ENCODE measurements at regions not wholly inside any gene's neighbourhood (a gene's known extent, or its start where the extent isn't known, plus 50 kb on each side); places are given as distances from the start of the nearest gene placed in this dataset.
A peak's percentile ranks its signal among the peaks of the same experiment; 100 is the strongest.

GRCh38 chr22:27327981-27328721 is 473.4 kb downstream of the MN1 start:
- DNase-seq: no peak
- no peak overlapping the region for H3K4me3 ChIP-seq
- no peaks in the 10 kb centered on the region for H3K4me1 ChIP-seq
- no peaks in the 10 kb centered on the region for H3K36me3 ChIP-seq
- H3K27ac ChIP-seq (replicated peaks): no peak overlapping the region
- H3K9me3 ChIP-seq (replicated peaks): peaks cover 4% of the 10 kb centered on the region
- TF ChIP-seq CTCF (IDR thresholded peaks at IDR 0.05; ENCODE audit: borderline replicate concordance): no peak
- intact Hi-C loops (cut with micrococcal nuclease): no loop called here
- peaks cover 77% of the 10 kb centered on the region for H3K27me3 ChIP-seq (ENCODE audit: low read depth)

DNA sequence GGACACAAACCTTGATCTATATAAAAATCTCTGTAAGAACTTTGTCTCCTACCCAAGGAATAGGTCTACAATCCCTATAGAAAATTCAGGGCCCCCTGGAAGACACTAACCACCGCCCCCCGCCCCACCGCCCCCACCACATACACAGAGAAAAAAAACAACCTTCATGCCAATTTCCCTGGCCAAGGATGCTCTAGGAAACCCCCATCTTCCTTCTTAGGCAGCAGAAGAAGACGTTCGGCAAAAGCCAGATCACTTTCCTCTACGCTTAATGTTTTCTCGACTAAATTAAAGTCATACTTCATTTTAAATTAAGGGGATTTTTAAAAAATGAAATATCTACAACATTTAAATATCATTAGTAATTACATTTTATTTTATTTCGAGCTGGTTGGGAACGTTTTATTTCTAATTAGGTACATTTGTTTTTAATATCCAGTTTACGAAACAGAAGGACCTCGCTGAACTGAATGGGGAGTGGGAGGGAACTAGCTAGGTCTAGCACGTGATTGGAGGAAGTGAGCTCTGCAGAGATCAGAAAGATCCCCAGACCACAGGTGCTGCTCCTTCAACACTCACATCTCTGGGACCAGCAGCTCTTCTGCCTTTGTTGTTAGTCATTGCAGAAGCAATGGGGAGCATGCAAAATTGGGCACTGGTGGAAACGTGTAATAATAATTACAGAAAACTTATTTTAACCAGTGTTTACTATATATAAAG is 472.3 kb downstream of the MN1 start:
- DNase-seq: no peak
- intact Hi-C loops (cut with micrococcal nuclease): no loop called here
- Histone ChIP-seq H3K27ac (replicated peaks) (no peak overlapping the region), H3K9me3 (replicated peaks) (peaks cover 6% of the 10 kb centered on the region), H3K36me3 (no peaks in the 10 kb centered on the region), H3K27me3 (ENCODE audit: low read depth) (peaks cover 77% of the 10 kb centered on the region), H3K4me1 (no peaks in the 10 kb centered on the region), H3K4me3 (no peak overlapping the region)
- TF ChIP-seq CTCF (IDR thresholded peaks at IDR 0.05; ENCODE audit: borderline replicate concordance): no peak

DNA sequence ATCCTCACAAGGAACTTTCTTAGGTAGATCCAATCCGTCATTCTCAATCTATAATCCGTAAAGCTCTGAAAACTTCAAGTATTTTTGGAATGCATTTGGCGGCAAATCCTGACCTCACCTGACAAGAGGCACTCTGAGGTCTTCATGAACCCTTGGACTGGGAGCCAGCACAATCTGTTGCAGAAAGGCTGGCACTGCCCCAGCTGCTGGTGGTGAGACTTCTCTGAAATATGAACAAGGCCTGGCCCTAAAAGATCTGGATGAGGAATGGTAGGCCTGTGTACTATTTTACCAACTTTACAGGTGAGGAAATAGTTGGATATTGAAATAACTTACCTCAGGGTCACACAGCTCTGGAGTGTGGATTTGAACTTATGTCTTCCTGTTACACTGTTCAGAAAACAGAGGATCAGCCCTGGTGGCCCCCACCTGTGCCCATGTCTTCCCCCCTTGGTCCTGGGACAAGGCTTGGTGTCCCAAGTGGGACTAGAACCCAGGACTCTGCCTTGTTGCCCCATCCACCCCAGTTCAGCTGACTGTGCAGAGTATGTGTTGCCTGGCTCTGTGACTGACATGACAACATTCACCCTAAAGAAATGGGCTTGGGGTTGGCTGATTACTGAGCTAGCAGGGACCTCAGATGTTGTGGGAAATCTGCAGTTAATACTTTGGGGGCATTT is 471.4 kb downstream of the MN1 start:
- peaks cover 6% of the 10 kb centered on the region for H3K9me3 ChIP-seq (replicated peaks)
- no peak overlapping the region for H3K4me3 ChIP-seq
- peaks cover 80% of the 10 kb centered on the region for H3K27me3 ChIP-seq (ENCODE audit: low read depth)
- no peak for TF ChIP-seq CTCF (IDR thresholded peaks at IDR 0.05; ENCODE audit: borderline replicate concordance)
- no peaks in the 10 kb centered on the region for H3K36me3 ChIP-seq
- DNase-seq: no peak
- H3K27ac ChIP-seq (replicated peaks): no peak overlapping the region
- intact Hi-C loops (cut with micrococcal nuclease): no loop called here
- H3K4me1 ChIP-seq: no peaks in the 10 kb centered on the region

- intact Hi-C loops (cut with micrococcal nuclease): no loop called here
These were observed 469.9 kb downstream of the MN1 start for GRCh38 chr22:27331526-27332281.

More at GRCh38 chr22:27331526-27332281, 469.9 kb downstream of the MN1 start:
- DNase-seq: peak; percentile 46
- Histone ChIP-seq H3K4me3 (no peak overlapping the region), H3K9me3 (replicated peaks) (peaks cover 6% of the 10 kb centered on the region), H3K27ac (replicated peaks) (no peak overlapping the region), H3K4me1 (no peaks in the 10 kb centered on the region), H3K36me3 (no peaks in the 10 kb centered on the region), H3K27me3 (ENCODE audit: low read depth) (peaks cover 91% of the 10 kb centered on the region)
- peak; percentile 59 for TF ChIP-seq CTCF (IDR thresholded peaks at IDR 0.05; ENCODE audit: borderline replicate concordance)

Data from left ventricle myocardium inferior (tissue), 1 donor.